NCI-H2107 (cell line): ENCODE measurements at regions not wholly inside any gene's neighbourhood (a gene's known extent, or its start where the extent isn't known, plus 50 kb on each side); places are given as distances from the start of the nearest gene placed in this dataset.
A peak's percentile ranks its signal among the peaks of the same experiment; 100 is the strongest.
"Not testable (repeated sequence)": the region's sequence is repeated elsewhere in the genome, so short reads cannot be mapped to it uniquely, and the experiment has no call there.

Experiments used
- DNase-seq: peaks from one replicate; lab custom pipeline; 2025; lab: John Stamatoyannopoulos, UW

DNA sequence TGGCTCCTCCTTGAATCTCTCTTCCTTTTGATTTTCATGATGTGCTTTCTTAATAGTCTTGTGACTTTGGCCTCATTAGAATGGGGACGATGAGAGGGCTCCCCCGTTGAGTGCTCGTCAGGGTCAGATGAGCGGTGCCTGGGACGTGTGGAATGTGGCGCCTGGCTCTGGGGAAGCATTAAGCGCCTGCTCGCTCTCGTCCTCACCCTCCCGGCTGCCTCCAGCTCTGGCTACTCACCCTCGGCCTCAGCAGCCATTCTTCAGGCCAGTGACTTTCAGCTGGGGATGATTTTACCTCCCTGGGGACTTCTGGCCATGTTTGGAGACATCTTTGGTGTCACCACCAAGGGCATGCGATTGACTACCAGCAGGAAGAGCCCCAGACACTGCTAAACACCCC lies 69.7 kb downstream of the RPS6KA4 start:
- DNase-seq = no peak

- no peak for DNase-seq
Observed at GRCh38 chr11:64429970-64430369, 71.0 kb downstream of the RPS6KA4 start.

DNA sequence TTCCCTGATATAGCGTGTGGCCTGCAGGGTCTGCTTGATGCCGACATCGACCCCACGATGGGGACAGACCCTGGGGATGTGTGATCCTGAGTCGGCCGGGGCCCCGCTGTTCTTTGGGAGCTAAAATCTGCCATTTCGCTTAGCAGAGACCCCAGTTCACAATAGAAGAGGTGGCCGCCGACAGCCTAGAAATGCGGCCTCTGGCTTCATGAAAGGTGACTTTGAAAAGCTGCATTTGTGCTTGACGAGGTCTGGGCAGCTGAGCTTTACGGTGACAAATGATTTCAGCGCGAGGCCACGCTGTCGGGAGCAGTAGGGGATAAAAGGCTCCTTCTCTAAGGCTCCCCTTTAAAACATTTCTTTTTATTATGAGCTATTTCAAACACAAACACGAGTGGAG lies 71.7 kb downstream of the RPS6KA4 start:
- DNase-seq = no peak

DNA sequence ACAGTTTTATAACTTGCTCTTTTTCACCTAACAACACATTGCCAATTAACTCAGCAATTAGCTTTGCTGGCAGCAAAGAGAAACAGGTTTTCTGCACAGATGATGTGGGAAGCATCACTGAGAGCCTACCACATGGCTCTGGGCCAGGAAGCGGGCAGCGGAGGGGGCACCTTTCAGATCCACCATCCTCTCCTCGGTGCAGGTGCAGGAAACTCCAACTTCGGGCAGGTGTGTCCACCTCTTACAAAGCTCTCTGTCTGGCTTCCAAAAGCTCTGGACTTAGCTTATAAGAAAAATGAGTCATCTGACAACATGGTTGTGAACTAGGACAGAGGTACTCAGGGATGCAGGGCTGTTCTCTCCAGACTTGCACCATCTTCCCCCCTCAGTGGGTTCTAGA lies 77.0 kb downstream of the RPS6KA4 start:
- no peak for DNase-seq

GRCh38 chr11:64437426-64437825 lies 78.5 kb downstream of the RPS6KA4 start:
- no peak for DNase-seq

DNA sequence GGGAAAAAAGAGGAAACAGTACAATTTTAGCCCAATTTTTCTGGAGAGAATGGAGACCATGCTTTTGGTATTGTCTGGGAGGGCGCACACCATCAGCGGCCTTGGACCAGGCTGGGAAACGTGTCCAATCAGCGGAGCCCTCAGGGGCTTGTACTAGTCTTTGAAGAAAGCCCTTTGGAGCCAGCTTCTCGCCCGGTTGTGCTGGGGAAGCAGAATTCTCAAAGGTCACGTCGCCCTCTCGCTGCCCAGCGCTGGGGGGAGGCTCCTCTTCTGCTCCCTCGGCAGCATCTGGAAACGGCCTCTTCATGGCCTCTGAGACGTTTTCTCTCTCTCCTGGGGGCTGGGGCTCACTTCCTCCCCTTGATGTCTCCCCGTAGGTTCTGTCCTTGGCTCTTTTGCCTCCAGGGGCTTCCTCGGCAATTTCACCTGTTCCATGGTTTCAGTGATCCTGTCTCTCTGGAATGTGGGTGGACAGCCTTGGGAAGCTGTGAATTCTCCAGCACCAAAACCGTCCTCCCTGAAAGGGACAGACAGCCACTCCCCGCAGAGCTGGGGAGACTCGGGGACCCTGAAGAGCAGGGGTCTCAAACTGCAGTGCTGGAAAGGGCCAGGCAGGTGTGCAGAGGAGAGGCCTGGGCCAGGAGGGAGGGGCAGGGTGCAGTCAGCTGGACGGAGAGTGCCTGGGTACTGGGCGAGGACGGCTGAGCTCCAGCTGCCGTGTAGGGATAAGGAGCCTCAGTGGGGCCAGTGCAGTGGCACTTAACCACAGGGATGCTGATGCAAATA lies 80.2 kb downstream of the RPS6KA4 start:
- no peak for DNase-seq

DNA sequence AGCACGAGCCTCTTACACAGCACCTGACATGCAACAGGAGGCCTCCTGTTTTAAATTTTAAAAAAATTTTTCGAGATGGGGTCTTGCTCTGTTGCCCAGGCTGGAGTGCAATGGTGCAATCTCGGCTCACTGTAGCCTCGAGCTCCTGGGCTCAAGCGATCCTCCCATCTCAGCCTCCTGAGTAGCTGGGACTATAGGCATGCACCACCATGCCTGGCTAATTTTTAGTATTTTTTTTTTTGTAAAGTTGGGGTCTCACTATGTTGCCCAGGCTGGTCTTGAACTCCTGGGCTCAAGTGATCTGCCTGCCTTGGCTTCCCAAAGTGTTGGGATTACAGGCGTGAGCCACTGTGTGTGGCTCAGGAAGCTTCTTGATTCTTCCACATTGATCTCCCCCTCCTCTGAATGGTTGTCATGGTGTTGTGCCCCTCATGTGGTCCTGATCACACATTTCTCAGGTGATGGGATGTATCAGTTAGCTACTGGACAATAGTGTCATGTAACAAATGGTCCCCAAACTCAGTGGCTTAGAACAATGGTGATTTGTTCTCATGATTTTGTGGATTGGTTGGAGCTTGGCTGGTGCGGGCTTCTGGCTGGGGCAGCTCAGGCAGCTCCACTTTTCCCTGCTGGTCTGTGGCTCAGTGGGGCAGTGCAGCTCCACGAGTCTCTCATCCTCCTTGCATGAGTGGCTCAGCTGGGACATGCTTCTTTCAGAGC lies 81.0 kb downstream of the RPS6KA4 start:
- DNase-seq = not testable (repeated sequence)

- no peak for DNase-seq
Observed at GRCh38 chr11:64441127-64441526, 82.2 kb downstream of the RPS6KA4 start.

DNA sequence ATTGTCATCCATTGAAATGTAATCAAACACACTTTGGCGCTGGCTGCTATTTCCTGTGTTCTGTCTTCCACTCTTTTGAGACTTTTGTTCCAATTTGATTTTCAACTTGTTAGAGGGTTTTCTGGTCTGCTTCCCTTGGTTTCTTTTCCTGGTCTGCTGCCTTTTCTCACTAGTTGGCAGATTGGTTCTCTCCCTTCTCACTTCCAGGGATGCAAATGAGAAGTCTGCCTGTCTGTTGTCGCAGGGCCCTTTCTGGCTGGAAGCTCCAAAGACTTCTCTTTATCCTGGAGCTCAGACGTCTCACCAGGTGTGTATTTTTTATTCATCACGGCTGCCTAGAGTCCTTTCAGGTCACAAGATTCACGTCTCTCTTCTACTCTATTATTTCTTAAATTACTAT lies 84.0 kb downstream of the RPS6KA4 start:
- DNase-seq = no peak

DNA sequence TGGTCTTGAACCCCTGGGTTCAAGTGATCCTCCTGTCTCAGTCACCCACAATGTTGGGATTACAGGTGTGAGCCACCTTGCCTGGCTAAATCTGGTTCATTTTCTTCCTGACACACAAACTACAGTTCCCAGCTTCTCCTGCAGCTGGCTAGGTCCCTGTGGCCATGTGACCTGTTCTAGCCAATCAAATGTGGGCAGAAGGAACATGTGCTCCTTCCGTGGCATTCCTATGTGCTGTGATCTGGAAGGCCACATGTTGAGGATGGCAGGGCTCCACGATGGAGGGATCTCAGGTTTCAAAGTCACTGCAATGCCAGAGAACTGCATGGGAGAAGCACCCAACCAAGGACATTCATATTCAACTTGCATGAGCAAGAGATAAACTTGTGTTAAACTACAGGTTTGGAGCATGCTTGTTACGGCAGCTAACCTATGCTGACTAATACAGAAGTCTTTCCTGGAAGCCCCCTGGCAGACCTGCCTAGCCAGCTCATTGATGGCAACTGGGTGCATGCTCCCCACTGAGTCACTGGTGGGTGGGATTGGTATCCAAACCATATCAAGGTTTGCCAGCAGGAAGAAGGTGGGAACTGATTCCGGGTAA lies 86.0 kb downstream of the RPS6KA4 start:
- DNase-seq = no peak

- no peak for DNase-seq
Observed at GRCh38 chr11:64445651-64446050, 86.7 kb downstream of the RPS6KA4 start.

DNA sequence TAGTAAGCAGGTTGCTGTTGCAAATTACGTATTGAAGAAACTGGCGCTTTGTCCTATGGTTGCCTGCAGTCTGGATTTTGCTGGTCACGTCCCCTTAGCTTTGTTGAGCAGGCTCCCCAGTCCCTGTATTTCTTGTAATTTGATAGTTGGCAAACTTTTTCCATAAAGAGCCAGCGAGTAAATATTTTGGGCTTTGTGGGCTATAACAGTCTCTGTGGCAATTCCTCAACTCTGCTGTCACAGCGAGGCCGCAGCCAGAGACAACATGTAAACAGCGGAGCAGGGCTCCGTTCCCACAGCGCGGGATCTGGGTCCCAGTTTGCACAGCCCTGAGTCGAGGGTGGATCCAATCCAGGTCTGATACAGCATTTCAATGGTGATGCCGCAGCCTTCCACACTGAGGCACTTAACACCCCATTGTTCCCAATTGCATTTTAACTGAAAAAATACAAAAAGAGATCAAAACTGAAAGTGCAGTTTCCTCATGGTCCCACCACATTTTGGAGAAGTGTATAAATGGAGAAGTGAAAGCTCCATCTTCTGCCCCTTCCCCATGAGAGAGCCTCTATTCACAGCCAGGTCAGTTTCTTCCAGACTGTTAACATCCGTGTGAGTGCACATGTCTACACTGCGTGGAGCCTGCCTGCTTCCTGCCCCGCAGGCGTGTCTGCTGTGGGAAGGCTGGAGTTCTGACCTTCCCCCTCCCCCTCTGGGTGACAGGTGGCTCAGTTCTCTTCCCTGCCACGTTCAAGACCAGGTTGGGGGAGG lies 89.1 kb downstream of the RPS6KA4 start:
- DNase-seq = peak; percentile 6

- peak; percentile 9 for DNase-seq
Observed at GRCh38 chr11:64448599-64449380, 89.8 kb downstream of the RPS6KA4 start.

DNA sequence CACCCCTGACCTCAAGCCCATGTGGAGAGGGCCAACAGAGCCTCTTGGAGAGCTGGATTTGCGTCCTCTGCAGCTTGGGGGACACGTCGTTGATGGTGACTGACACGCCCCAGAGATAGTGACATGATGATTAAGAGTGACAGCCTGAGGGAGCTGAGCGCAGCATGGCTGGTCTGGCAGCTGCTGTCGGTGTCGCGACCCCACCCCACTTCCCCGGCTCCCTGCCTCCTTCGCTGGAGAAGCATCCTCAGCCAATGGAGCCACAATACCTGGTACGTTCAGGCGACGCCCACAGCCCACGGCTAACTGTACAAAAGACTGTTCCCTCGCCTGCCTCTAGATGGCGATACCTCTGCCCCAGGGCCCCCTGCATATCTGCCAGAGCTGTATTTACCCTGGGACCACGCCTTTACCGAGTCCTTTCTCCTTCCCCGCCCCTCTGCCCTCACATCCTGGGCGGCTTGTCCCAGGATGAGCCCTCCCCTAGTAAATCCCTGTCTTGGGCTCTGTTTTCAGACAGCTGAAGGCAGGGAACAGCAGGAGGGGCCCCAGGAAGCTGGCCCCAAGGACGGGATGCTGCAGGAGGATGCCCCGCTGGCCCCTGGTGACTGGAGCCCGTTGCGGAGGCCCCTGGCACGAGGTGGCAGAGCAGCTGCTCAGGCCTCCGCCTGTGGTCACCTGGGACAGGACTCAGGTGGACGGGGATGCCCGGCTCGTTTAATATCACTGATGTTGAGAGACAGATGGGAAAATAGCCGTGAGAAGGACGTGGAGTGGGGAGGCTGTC lies 90.6 kb downstream of the RPS6KA4 start:
- peak; percentile 2 for DNase-seq

DNA sequence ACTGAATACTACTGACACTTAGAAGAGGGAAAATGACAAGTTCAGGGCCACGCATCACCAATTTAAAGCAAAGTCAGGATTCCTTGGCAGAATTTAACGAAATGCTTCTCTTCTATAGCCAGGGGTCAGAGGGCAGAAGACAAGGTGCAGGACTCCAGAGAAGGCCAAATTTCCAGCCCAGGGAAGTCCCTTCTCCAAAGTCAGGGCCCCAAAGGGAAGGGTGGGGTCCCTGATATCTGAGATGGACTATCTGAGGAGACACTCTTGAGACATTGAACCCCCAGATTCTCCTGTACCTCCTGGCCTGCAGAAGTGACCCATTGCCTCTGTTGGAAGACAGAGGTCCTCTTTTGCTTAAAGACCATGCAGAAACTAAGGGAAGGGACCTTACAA lies 91.2 kb downstream of the RPS6KA4 start:
- DNase-seq = no peak

- DNase-seq = no peak
Observed at GRCh38 chr11:64451856-64452255, 92.9 kb downstream of the RPS6KA4 start.

DNA sequence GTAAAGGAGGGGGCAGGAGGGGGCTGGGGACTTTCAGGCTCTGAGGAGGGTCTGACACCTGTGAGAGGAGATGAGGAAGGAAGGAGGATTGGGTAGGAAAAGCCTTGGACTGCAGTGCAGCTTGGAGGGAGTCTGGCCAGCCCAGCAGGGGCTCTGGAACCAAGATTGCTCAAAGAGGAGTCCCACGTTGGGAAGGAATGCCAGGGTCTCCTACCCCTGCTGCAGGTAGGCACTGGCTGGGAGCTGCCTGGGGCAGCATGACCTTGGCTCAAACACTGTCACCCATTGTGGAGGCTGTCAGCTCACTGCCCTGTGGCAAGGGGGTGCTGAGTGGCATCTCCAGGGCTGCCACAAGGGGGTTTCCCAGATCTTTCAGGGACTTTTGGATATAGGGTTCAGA lies 94.5 kb downstream of the RPS6KA4 start:
- no peak for DNase-seq

GRCh38 chr11:64455456-64456261 lies 96.7 kb downstream of the RPS6KA4 start:
- no peak for DNase-seq

GRCh38 chr11:64456509-64457320 lies 97.8 kb downstream of the RPS6KA4 start:
- no peak for DNase-seq
